Trophoblast cell (in vitro differentiated cells and primary cell): ENCODE measurements at regions not wholly inside any gene's neighbourhood (a gene's known extent, or its start where the extent isn't known, plus 50 kb on each side); places are given as distances from the start of the nearest gene placed in this dataset.
A peak's percentile ranks its signal among the peaks of the same experiment; 100 is the strongest.

Experiments used
- DNase-seq, 2 donors: peaks; one replicate each; pipeline ENCODE4 v3.0.0-alpha.2; 2016
- H2AFZ ChIP-seq: 2 replicates; pipeline ENCODE4 v1.6.1; 2013; ENCODE audit warnings: low read length, moderate library complexity, mild to moderate bottlenecking; ENCODE audit not compliant: insufficient read depth, poor library complexity
- H2AK5ac ChIP-seq: 2 replicates; pipeline ENCODE4 v1.6.1; 2013; ENCODE audit warnings: mild to moderate bottlenecking, low read length
- H2BK120ac ChIP-seq: 2 replicates; pipeline ENCODE4 v1.6.1; 2013; ENCODE audit warnings: low read length, mild to moderate bottlenecking, moderate library complexity; ENCODE audit not compliant: insufficient read depth, poor library complexity
- H2BK12ac ChIP-seq: 2 replicates; pipeline ENCODE4 v1.6.1; 2013; ENCODE audit warnings: mild to moderate bottlenecking, low read length, moderate library complexity
- H2BK5ac ChIP-seq: 2 replicates; pipeline ENCODE4 v1.6.1; 2013; ENCODE audit warnings: low read length, low read depth, moderate library complexity, mild to moderate bottlenecking; ENCODE audit not compliant: poor library complexity
- H3K14ac ChIP-seq: 2 replicates; pipeline ENCODE4 v1.6.1; 2013; ENCODE audit warnings: mild to moderate bottlenecking, low read length
- H3K18ac ChIP-seq: 2 replicates; pipeline ENCODE4 v1.6.1; 2013; ENCODE audit warnings: mild to moderate bottlenecking, low read length
- H3K23ac ChIP-seq: 2 replicates; pipeline ENCODE4 v1.6.1; 2013; ENCODE audit warnings: low read length
- H3K27ac ChIP-seq: 2 replicates; pipeline ENCODE4 v1.5.1; 2013; ENCODE audit warnings: low read depth, mild to moderate bottlenecking, inconsistent platforms, low read length, moderate library complexity
- H3K27me3 ChIP-seq: 2 replicates; pipeline ENCODE4 v1.6.1; 2013; ENCODE audit warnings: inconsistent platforms, mild to moderate bottlenecking, low read length, moderate library complexity; ENCODE audit not compliant: insufficient read depth
- H3K36me3 ChIP-seq, 2 experiments: 1 replicate in 1 of 2; 2 replicates in 1 of 2; pipeline ENCODE4 v1.6.1; 2013; ENCODE audit warnings: low read length in 2 of 2, mild to moderate bottlenecking in 2 of 2, moderate library complexity in 1 of 2; ENCODE audit not compliant: insufficient read depth in 2 of 2, control insufficient read depth in 1 of 2
- H3K4ac ChIP-seq: 2 replicates; pipeline ENCODE4 v1.6.1; 2013; ENCODE audit warnings: low read depth, mild to moderate bottlenecking, low read length, moderate library complexity
- H3K4me1 ChIP-seq, 2 experiments: 1 replicate in 1 of 2; 2 replicates in 1 of 2; pipeline ENCODE4 v1.6.1; 2013; ENCODE audit warnings: low read length in 2 of 2, mild to moderate bottlenecking in 2 of 2, moderate library complexity in 1 of 2; ENCODE audit not compliant: insufficient read depth in 2 of 2, control insufficient read depth in 1 of 2
- H3K4me2 ChIP-seq: 2 replicates; pipeline ENCODE4 v1.6.1; 2013; ENCODE audit warnings: inconsistent platforms, mild to moderate bottlenecking, low read length, moderate library complexity
- H3K4me3 ChIP-seq: 2 replicates; pipeline ENCODE4 v1.5.1; 2013; ENCODE audit warnings: mild to moderate bottlenecking, low read depth, low read length, inconsistent platforms
- H3K79me1 ChIP-seq: one replicate; pipeline ENCODE4 v1.6.1; 2013; ENCODE audit warnings: low read length
- H3K79me2 ChIP-seq: 2 replicates; pipeline ENCODE4 v1.6.1; 2013; ENCODE audit warnings: low read length, mild to moderate bottlenecking; ENCODE audit not compliant: control insufficient read depth, insufficient read depth, poor library complexity
- H3K9ac ChIP-seq: 2 replicates; pipeline ENCODE4 v1.6.1; 2013; ENCODE audit warnings: mild to moderate bottlenecking, low read length
- H3K9me3 ChIP-seq: 2 replicates; pipeline ENCODE4 v1.6.1; 2013; ENCODE audit warnings: low read depth, mild to moderate bottlenecking, control low read depth, inconsistent platforms, low read length; ENCODE audit not compliant: insufficient read depth
- H4K12ac ChIP-seq: 2 replicates; pipeline ENCODE4 v1.6.1; 2013; ENCODE audit warnings: low read depth, mild to moderate bottlenecking, low read length, moderate library complexity
- H4K8ac ChIP-seq: 2 replicates; pipeline ENCODE4 v1.6.1; 2013; ENCODE audit warnings: low read depth, mild to moderate bottlenecking, low read length, moderate library complexity
- H4K91ac ChIP-seq: one replicate; pipeline ENCODE4 v1.6.1; 2013; ENCODE audit warnings: low read depth, mild to moderate bottlenecking, low read length, moderate library complexity
- WGBS: extraction: QIAGEN DNeasy Blood & Tissue Kit; methylation state at CpG from one replicate; pipeline ENCODE4 v1.1.7; 2013; ENCODE audit warnings: missing lambda C conversion rate; ENCODE audit not compliant: insufficient read length, insufficient coverage; ENCODE audit errors: extremely low coverage; 5-methylcytosine and 5-hydroxymethylcytosine counted together

DNA sequence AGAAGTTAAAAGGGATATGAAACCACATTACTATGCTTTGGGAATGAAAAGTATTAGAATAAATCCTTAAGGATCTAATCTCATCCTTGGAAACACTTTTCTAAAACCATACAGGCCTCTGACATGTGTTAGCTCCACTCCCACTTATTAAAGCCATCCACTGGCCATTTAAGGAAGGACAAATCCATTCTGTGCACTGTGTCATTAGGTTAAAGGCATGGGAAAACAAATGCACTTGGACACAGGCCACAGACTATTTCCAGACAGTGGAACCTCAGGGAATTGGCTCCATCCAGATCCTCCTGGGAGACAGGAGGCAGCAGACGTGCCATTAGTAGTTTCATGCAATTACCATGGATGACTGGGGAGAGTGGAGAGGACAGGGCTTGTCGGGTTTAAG, 454.9 kb downstream of the ENC1 start:
- H2BK12ac ChIP-seq: no peak overlapping the region
- H3K9me3 ChIP-seq: no peaks in the 10 kb centered on the region
- no peak for DNase-seq
- no peaks in the 10 kb centered on the region for H3K36me3 ChIP-seq
- no peak overlapping the region for H3K18ac ChIP-seq
- peaks cover 4% of the 10 kb centered on the region for H3K79me1 ChIP-seq
- H3K9ac ChIP-seq: no peak overlapping the region
- H2BK5ac ChIP-seq: peak overlapping the region; percentile 58
- no peak overlapping the region for H4K8ac ChIP-seq
- H3K14ac ChIP-seq: no peak overlapping the region
- no peak overlapping the region for H3K4me2 ChIP-seq
- peak overlapping the region; percentile 43 for H3K27ac ChIP-seq
- no CpG with 5 or more reads among the region's 2 CpGs for WGBS
- no peak overlapping the region for H3K4me3 ChIP-seq
- no peak overlapping the region for H3K23ac ChIP-seq
- no peaks in the 10 kb centered on the region for H3K27me3 ChIP-seq
- peaks cover 2 to 3% of the 10 kb centered on the region in 2 experiments for H3K4me1 ChIP-seq
- H2AFZ ChIP-seq: no peak overlapping the region
- H2BK120ac ChIP-seq: peak overlapping the region; percentile 4
- no peaks in the 10 kb centered on the region for H3K79me2 ChIP-seq
- no peak overlapping the region for H2AK5ac ChIP-seq
- no peak overlapping the region for H4K91ac ChIP-seq
- H3K4ac ChIP-seq: no peak overlapping the region
- H4K12ac ChIP-seq: no peak overlapping the region

DNA sequence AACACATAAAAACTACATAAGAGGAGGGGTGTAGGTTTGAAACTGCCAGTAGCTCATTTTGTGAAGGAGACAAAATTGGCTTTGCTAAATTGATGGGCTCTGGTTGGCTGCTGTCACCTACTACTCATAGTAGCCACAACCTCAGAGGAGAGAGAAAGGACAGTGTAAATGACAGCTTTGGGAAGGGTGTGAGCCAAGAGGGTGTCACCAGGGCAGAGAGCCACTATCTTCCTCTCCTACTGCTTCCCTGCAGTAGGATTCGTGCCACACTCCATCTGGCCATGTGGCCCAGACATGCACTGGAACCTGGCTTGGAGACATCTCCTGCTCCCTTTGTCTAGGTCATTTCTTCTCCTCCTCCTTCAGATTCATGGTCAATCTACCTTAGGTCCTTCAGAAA, 455.9 kb downstream of the ENC1 start:
- H2BK5ac ChIP-seq: peak overlapping the region; percentile 2
- H3K27me3 ChIP-seq: no peaks in the 10 kb centered on the region
- no peak overlapping the region for H2BK12ac ChIP-seq
- H3K79me2 ChIP-seq: no peaks in the 10 kb centered on the region
- H3K4me3 ChIP-seq: no peak overlapping the region
- H3K14ac ChIP-seq: no peak overlapping the region
- H3K18ac ChIP-seq: no peak overlapping the region
- H2AK5ac ChIP-seq: no peak overlapping the region
- H3K23ac ChIP-seq: no peak overlapping the region
- no peak overlapping the region for H3K4me2 ChIP-seq
- DNase-seq: no peak
- H4K91ac ChIP-seq: peak overlapping the region; percentile 27
- H3K27ac ChIP-seq: no peak overlapping the region
- H4K8ac ChIP-seq: no peak overlapping the region
- H3K36me3 ChIP-seq: no peaks in the 10 kb centered on the region
- H3K9ac ChIP-seq: no peak overlapping the region
- peak overlapping the region; percentile 4 for H2BK120ac ChIP-seq
- WGBS: no CpG with 5 or more reads among the region's 1 CpG
- peaks cover 2 to 3% of the 10 kb centered on the region in 2 experiments for H3K4me1 ChIP-seq
- H2AFZ ChIP-seq: no peak overlapping the region
- H3K79me1 ChIP-seq: peaks cover 4% of the 10 kb centered on the region
- H4K12ac ChIP-seq: no peak overlapping the region
- no peak overlapping the region for H3K4ac ChIP-seq
- H3K9me3 ChIP-seq: no peaks in the 10 kb centered on the region

DNA sequence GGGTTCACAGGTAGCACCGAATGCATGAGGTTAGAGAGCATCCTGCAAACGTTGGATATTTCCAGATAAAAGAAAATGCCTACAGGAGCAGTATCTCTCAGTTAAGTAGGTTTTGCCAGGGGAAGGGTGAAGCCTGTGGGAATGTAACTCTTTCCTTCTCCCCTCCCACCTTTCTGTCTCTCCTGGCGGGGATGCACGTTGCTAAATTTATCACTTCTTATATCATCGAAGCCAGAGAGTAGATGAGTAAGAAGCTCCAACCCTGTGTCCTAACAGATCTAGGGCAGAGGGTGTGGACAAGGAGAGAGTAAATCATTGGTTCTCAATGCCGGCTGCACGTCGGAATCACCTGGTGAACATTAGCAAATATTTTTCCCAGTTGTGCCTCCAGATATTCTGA, 457.5 kb downstream of the ENC1 start:
- no peak overlapping the region for H2BK5ac ChIP-seq
- WGBS: no CpG with 5 or more reads among the region's 8 CpGs
- H2AK5ac ChIP-seq: no peak overlapping the region
- H3K9me3 ChIP-seq: no peaks in the 10 kb centered on the region
- H3K18ac ChIP-seq: no peak overlapping the region
- H3K79me1 ChIP-seq: peaks cover 4% of the 10 kb centered on the region
- H2BK12ac ChIP-seq: no peak overlapping the region
- no peak overlapping the region for H2BK120ac ChIP-seq
- no peaks in the 10 kb centered on the region for H3K79me2 ChIP-seq
- no peak overlapping the region for H3K4me2 ChIP-seq
- no peak overlapping the region for H3K23ac ChIP-seq
- no peak overlapping the region for H3K4me3 ChIP-seq
- H3K9ac ChIP-seq: no peak overlapping the region
- H4K91ac ChIP-seq: peak overlapping the region; percentile 30
- peaks cover 2 to 3% of the 10 kb centered on the region in 2 experiments for H3K4me1 ChIP-seq
- H3K36me3 ChIP-seq: no peaks in the 10 kb centered on the region
- H4K8ac ChIP-seq: no peak overlapping the region
- H3K4ac ChIP-seq: no peak overlapping the region
- no peaks in the 10 kb centered on the region for H3K27me3 ChIP-seq
- DNase-seq: peak in 1 of 2 donors; percentile 47
- no peak overlapping the region for H4K12ac ChIP-seq
- no peak overlapping the region for H3K27ac ChIP-seq
- no peak overlapping the region for H3K14ac ChIP-seq
- H2AFZ ChIP-seq: no peak overlapping the region

DNA sequence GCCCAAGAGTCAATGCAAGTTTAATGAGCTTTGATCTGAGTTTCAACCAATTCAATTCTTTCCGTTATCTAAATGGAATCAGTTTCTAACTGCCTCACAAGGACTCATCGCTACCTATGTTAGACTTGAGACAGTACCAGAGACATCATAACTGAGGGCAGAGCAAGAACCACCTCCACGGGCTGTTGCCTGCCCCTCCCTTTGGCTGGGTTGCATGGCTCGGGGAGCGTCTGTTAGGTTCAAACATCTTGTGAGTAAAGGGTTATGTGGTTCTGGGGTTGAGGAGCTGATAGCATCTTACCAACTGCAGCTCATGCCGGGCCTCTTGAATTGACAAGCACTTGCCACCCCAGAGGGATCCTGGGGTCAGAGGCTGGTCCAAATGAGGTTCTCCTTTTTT, 457.9 kb downstream of the ENC1 start:
- peaks cover 4% of the 10 kb centered on the region for H3K79me1 ChIP-seq

More for the DNA sequence above, 457.9 kb downstream of the ENC1 start:
- Histone ChIP-seq H2BK5ac (no peak overlapping the region), H3K14ac (peak overlapping the region; percentile 41), H4K8ac (no peak overlapping the region), H2BK12ac (peak overlapping the region; percentile 28), H3K27me3 (no peaks in the 10 kb centered on the region), H3K27ac (no peak overlapping the region), H3K4me2 (no peak overlapping the region), H4K91ac (peak overlapping the region; percentile 21), H4K12ac (no peak overlapping the region), H3K79me2 (no peaks in the 10 kb centered on the region), H2BK120ac (no peak overlapping the region), H3K4me1 (peaks cover 0 to 3% of the 10 kb centered on the region in 2 experiments), H3K23ac (no peak overlapping the region), H3K9me3 (no peaks in the 10 kb centered on the region), H3K4me3 (no peak overlapping the region), H3K36me3 (no peaks in the 10 kb centered on the region), H3K4ac (no peak overlapping the region), H2AK5ac (no peak overlapping the region), H2AFZ (no peak overlapping the region), H3K9ac (no peak overlapping the region), H3K18ac (peak overlapping the region; percentile 39)
- WGBS: no CpG with 5 or more reads among the region's 6 CpGs
- no peak for DNase-seq
